Hematopoietic multipotent progenitor cell treated with erythropoietin and hydrocortisone succinate and interleukin-3 and kit ligand, for 15 days (in vitro differentiated cells): ENCODE measurements at regions not wholly inside any gene's neighbourhood (a gene's known extent, or its start where the extent isn't known, plus 50 kb on each side); places are given as distances from the start of the nearest gene placed in this dataset.
A peak's percentile ranks its signal among the peaks of the same experiment; 100 is the strongest.

Experiments
- DNase-seq: peaks from one replicate; pipeline ENCODE4 v3.0.0-alpha.2; 2015; ENCODE audit warnings: low spot score

GRCh38 chr6:99219788-99220187, 129.7 kb downstream of the FAXC start:
- no peak for DNase-seq

DNA sequence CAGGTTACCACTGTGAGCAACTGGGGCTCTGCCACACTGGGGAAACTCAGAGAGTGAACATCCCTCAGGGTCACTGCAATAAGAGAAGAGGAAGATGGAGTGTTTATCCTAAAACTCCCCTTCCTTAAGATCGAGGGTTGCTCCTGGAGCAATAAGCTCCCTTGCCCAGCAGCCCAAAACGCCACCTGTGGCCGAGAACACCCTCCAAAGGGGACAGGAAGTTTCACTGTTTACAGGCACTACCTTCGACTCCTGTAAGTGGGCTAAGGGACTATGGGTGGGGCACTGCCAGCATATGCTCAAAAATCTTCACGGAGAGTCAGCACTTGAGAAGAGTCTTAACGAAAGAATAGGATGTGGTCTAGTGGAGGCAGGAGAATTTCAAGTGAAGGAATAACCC, 132.5 kb downstream of the FAXC start:
- DNase-seq: no peak

DNA sequence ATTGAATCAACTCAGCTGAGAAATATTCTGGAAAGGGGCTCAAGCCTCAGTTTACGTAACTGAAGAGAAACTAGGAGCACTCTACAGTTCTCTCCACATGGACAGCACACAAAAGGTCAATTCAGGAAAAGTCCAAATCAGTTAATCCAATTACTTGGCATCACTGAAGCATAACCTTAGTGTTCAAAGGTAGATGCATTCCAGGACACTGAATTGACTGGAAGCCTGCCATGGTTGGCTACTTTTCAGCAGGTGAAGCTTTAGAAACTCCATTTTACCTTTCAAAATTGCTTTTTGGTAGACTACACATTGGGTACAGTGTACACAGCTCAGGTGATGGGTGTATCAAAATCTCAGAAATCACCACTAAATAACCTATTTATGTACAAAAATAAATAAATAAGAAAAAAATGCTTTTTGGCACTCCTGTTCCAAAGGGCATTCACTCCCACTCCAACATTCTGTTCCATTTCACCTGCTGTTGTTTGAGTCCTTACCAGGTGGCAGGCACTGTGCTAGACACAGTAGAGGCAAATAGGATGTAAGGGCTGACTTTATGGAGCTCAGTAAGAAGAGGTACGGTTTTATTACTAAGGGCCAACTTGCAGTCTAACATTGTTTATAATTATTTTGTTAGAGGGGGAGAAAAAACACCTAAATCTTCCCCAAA, 153.4 kb downstream of the FAXC start:
- DNase-seq: no peak

DNA sequence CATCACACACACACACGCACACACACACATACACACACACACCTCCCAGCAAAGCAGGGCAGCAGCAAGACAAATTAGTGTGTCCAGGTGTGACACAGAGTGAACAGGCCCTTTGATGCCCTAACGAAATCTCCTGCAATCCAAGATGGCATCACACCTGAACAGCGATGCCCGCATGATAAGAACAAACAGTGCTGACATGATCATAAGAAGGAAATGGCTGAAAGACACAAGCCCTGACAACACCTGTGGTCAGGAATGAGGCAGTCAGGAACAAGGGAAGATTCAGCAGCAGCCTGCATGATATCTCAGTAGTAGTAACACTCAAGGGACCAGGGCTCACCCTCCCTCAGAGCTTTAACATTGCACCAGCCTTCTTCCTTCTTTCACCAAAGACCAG, 156.9 kb downstream of the FAXC start:
- no peak for DNase-seq

- DNase-seq: no peak
Measured at GRCh38 chr6:99189823-99190721, 159.4 kb downstream of the FAXC start.

DNA sequence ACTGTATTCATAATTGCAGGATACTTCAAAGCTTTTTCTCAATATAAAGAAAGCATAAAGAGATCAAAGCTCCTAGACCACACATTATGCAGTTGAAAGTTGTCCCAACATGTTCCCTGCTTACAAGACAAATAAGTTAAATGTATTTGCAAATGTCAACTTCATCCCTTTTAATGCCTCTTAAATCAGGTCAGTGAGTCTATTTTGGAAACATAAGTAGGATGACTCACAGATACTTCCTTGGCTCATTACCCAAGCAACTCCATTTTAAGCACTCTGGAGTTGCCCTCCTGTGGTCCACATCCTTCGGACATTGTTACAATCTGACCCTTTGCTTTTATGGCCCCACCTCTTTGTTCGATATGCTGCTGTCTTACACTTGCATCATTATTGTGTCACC, 162.0 kb downstream of the FAXC start:
- DNase-seq: no peak

DNA sequence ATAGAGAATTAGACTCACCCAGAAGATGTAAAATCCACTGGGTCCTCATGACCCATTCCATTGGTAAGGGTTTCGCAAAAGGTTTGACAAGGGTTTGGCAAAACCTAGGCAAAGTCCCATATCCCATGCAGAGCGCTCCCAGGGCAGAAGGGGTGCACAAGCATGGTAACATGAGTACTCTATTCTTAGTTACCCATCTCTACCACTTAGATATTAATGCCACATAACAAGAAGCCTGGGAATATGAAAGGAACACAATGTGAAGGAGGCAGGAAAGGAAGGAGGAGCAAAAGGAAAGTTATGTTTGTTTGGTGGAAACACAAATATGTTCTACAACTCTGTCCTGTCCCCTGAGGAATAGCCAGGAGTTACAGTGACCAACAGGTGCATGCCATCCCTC, 163.1 kb downstream of the FAXC start:
- DNase-seq: no peak

DNA sequence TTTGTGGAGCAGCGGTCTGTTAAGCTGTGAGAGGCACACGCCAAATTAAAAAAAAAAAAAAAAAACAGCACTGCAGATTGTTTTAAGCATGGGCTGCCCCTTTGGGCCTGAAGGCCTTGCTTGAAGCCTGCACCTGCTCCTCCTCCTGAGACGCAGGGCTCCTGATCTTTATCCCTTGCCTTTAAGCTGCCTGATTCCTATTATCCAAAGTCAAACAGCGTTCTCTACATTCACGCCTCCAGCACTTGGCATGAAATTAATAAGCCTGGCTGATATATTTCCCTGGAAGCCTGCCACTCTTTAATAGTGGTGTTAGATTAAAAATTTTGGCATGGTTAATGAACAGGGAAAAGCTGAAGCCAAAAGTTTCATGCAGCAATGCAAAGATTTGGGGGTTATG, 163.9 kb downstream of the FAXC start:
- no peak for DNase-seq

GRCh38 chr6:99184696-99185095, 164.8 kb downstream of the FAXC start:
- DNase-seq: no peak

DNA sequence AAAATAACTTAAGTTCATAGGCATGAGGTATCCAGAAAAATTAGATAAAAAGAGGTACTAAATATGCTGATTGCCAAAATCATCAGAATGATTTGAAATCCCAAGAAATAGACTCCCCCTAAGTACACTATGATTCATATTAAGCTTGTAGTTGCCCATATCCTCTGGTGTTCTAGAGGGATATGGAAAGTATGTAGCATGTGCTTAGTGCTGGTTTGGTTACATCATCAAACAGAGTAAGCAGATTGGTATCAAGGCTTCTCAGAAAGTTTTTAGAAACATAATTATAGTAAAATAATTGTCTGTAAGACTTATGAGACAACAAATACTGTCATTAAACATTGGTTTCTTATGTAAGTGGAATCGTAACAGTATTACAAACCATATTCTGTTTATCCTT, 166.4 kb downstream of the FAXC start:
- no peak for DNase-seq

- DNase-seq: no peak
Measured at GRCh38 chr6:99181174-99181573, 168.3 kb downstream of the FAXC start.

DNA sequence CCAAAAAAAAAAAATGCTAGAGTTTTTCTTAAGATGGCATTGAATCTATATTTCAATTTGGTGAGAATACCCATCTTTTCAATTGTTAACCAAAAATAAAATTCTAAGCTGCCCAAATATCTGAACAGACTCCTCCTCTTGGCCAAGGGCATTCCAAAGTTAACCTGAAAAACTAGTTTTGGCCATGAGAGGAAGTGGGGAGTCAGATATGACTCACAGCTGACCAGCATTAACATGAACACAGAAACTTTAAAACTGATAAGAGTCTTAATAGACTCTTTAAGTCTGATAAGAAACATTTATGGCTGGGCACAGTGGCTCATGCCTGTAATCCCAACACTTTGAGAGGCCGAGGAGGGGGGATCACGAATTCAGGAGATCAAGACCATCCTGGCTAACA, 171.3 kb downstream of the FAXC start:
- no peak for DNase-seq

GRCh38 chr6:99177736-99178135, 171.7 kb downstream of the FAXC start:
- DNase-seq: no peak

- no peak for DNase-seq
Measured at GRCh38 chr6:99165838-99166237, 183.6 kb downstream of the FAXC start.

DNA sequence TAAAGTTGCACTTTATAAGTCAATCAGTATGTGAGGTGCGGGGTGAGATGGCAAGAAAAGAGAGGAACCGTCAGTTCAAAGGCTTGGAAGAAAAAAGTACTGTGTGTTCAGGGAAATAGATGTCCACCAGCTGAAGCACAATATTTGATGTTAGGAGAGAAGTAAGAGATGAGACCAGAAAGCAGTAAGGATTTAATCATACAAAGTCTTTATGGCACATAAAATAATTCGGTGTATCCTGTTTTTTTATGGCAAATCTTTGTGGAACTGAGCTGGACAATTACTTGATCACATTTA, 197.2 kb downstream of the FAXC start:
- no peak for DNase-seq

- DNase-seq: peak; percentile 22
Measured at GRCh38 chr6:99151634-99152346, 197.7 kb downstream of the FAXC start.

GRCh38 chr6:99148761-99149160, 200.7 kb downstream of the FAXC start:
- DNase-seq: no peak

- no peak for DNase-seq
Measured at GRCh38 chr6:99148111-99148510, 200.4 kb upstream of the FBXL4 start.

DNA sequence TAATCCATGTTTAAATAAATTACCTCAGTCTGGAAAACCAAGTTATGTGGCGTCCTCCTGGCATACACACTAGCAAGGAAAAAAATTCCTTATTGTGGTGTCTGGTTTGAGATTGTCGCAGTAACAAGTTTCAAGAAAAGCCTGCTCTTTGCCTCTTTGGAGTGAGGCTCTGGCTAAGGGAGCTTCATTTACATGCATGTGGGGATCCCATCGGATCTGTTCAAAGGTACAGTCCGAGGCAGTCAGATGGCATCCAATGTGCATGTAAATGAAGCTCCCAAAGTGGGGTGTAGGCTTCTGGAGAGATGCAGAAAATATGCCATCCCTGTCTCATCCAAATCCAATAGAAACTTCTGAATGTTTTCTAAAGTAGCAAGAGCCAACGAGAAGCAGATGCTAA, 199.5 kb upstream of the FBXL4 start:
- DNase-seq: no peak

GRCh38 chr6:99146711-99147110, 199.0 kb upstream of the FBXL4 start:
- DNase-seq: no peak

DNA sequence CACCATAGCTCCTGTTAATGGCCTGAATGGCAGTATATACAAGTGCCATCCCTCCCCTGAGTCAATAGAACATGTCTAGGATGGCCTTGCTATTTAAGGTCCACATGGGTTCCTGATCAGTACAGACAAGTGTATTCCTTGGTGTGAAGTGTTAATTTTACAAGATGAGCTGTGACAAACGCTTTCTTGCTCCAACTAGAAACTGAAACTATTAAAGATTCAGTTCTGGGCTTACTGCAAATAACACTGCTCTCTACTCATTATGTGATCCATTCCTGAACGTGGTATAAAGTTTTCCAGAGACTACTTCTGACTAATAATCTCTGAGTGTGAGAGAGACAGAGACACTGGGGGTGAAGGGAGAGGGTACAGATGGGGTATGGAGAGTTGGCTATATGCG, 198.0 kb upstream of the FBXL4 start:
- no peak for DNase-seq

DNA sequence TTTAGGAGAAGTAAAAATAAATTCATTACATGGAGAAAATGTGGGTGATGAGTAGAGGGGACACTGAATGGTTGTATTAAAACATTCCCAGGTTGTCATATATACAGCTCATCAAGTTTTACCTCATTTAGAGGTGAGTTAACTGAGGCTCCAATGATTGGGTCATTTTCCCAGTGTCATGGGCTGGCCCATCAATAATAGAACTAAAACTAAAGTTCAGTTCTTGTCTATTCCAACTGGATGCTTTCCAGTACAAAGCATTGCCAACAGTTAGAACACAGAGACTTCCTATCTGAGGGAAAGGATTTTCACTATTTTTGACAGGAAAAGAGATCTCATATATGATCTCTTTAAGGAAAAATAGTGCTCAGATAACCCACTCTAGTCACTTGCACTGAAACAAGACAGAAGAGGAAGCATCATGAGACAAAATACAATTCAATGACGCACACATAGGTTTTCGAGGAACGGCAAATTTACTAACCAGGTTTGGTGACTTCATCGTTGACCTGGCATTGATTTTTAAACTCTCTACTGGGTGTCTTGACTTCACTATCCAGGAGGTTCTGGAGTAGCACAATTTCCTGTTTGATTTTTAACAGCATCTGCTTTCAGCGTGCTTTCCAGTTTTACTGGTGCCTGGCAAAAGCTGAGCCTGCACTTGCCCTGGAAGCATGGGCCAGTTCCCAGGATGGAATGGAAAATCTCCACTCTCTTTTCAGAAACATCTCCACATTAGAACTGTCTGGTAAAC, 195.5 kb upstream of the FBXL4 start:
- no peak for DNase-seq
